ENCODE measurements at regions not wholly inside any gene's neighbourhood (a gene's known extent, or its start where the extent isn't known, plus 50 kb on each side); places are given as distances from the start of the nearest gene placed in this dataset.

- WGBS (ENCODE audit: insufficient coverage, low coverage, missing lambda C conversion rate) = 2% methylated on average over 2 of the region's 2 CpGs
- Histone ChIP-seq H4K20me1 (replicated peaks; ENCODE audit: control insufficient read depth, insufficient read depth, low read length) (no peaks in the 10 kb centered on the region), H3K36me3 (ENCODE audit: control insufficient read depth, insufficient read depth, low read length) (no peaks in the 10 kb centered on the region), H3K79me2 (ENCODE audit: control insufficient read depth, insufficient read depth, low read length) (no peaks in the 10 kb centered on the region), H3K9ac (ENCODE audit: insufficient read depth in 1 of 2, low read depth in 2 of 2, low read length in 2 of 2) (no peak overlapping the region), H3K9me1 (ENCODE audit: control insufficient read depth, insufficient read depth, low read length) (no peaks in the 10 kb centered on the region), H3K4me1 (replicated peaks in 1 of 2; ENCODE audit: control insufficient read depth in 2 of 2, insufficient read depth in 2 of 2, low read length in 2 of 2) (no peaks in the 10 kb centered on the region), H2AFZ (ENCODE audit: low read depth, low read length) (no peak overlapping the region), H3K9me3 (replicated peaks; ENCODE audit: control insufficient read depth, insufficient read depth, low read depth, low read length) (no peaks in the 10 kb centered on the region), H3K27me3 (ENCODE audit: control insufficient read depth in 2 of 2, insufficient read depth in 2 of 2, low read length in 2 of 2) (no peaks in the 10 kb centered on the region), H3K4me3 (no peak overlapping the region), H3K27ac (ENCODE audit: extremely low read depth, low read depth, low read length) (no peak overlapping the region), H3K4me2 (ENCODE audit: insufficient read depth, low read length) (no peak overlapping the region)
- TF ChIP-seq ZNF766 (CRISPR knock-in tag; conservative IDR thresholded peaks at IDR 0.05) (no peak), SP2 (IDR thresholded peaks at IDR 0.05; ENCODE audit: extremely low read depth, low read depth, low read length, poor library complexity, severe bottlenecking) (no peak), SNIP1 (IDR thresholded peaks at IDR 0.05; ENCODE audit: low read depth) (no peak), ZBTB12 (CRISPR knock-in tag; IDR thresholded peaks at IDR 0.05) (no peak), TBP (optimal IDR thresholded peaks at IDR 0.05; ENCODE audit: low read depth, low read length) (no peak), MCM3 (IDR thresholded peaks at IDR 0.05) (no peak), ZNF407 (IDR thresholded peaks at IDR 0.05; ENCODE audit: low read depth) (no peak), EWSR1 (IDR thresholded peaks at IDR 0.05; ENCODE audit: borderline replicate concordance, low read depth, partially characterized antibody) (no peak)
- TF ChIP-seq, protein P1, sequence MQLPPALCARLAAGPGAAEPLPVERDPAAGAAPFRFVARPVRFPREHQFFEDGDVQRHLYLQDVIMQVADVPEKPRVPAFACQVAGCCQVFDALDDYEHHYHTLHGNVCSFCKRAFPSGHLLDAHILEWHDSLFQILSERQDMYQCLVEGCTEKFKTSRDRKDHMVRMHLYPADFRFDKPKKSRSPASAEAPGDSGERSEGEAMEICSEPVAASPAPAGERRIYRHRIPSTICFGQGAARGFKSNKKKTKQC (CRISPR knock-in tag; IDR thresholded peaks at IDR 0.05) = no peak
- in situ Hi-C loops (cut with MboI) = no loop called here
- BruUV-seq (replicated peaks) = no TSS peak
- CTCF ChIA-PET (ENCODE audit: low intra/inter-chr PET ratio) = no interaction called here
- ATAC-seq = no peak
- FAIRE-seq = no peak
- POLR2A ChIA-PET = no interaction called here
- no peak for DNase-seq (ENCODE audit: extremely low read depth in 1 of 4, low spot score in 3 of 4)
- intact Hi-C loops (cut with micrococcal nuclease) = no loop called here
These were observed 332.5 kb downstream of the C4orf33 start for GRCh38 chr4:129428454-129428853.
